ENCODE measurements at regions not wholly inside any gene's neighbourhood (a gene's known extent, or its start where the extent isn't known, plus 50 kb on each side); places are given as distances from the start of the nearest gene placed in this dataset.
"Not testable (repeated sequence)": the region's sequence is repeated elsewhere in the genome, so short reads cannot be mapped to it uniquely, and the experiment has no call there.

DNA sequence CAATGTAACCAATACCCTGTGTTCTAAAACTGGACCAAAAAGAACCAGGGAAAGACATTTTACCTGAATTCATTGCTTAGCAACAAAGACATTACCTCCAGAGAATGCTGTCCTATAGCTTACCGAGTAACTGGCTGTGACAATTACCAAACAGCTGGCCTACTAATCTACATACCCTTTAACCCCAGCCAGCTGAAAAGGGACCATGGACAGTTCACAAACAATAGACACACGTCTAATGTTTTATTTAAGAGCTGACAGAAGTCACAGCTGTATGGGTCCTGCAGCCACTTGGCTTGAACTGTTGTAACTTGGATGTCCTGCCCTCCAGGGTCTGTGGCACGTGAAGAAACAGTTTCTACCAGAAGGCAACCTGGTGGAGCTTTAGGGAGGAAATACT, 130.1 kb upstream of the EFEMP1 start:
- no peaks in the 10 kb centered on the region for H3K9me3 ChIP-seq
- H3K27ac ChIP-seq, result no peak overlapping the region
- H3K36me3 ChIP-seq, result no peaks in the 10 kb centered on the region
- no peaks in the 10 kb centered on the region for H3K4me1 ChIP-seq
- no peak overlapping the region for H3K4me3 ChIP-seq
- no peak for DNase-seq
- no peaks in the 10 kb centered on the region for H3K27me3 ChIP-seq
- TF ChIP-seq CTCF (IDR thresholded peaks at IDR 0.05), result no peak
- TF ChIP-seq POLR2A (IDR thresholded peaks at IDR 0.05), result no peak

- no peak overlapping the region for H3K4me3 ChIP-seq
- no peaks in the 10 kb centered on the region for H3K36me3 ChIP-seq
- no peaks in the 10 kb centered on the region for H3K4me1 ChIP-seq
- no peaks in the 10 kb centered on the region for H3K9me3 ChIP-seq
- H3K27me3 ChIP-seq, result no peaks in the 10 kb centered on the region
- DNase-seq, result no peak
- no peak for TF ChIP-seq POLR2A (IDR thresholded peaks at IDR 0.05)
- no peak for TF ChIP-seq CTCF (IDR thresholded peaks at IDR 0.05)
- H3K27ac ChIP-seq, result no peak overlapping the region
These were observed 128.4 kb upstream of the CCDC85A start for GRCh38 chr2:56055405-56055804.

GRCh38 chr2:56061327-56061726, 122.5 kb upstream of the CCDC85A start:
- not testable (repeated sequence) for H3K36me3 ChIP-seq, H3K27me3 ChIP-seq, H3K27ac ChIP-seq, DNase-seq, H3K4me1 ChIP-seq, H3K9me3 ChIP-seq, H3K4me3 ChIP-seq

DNA sequence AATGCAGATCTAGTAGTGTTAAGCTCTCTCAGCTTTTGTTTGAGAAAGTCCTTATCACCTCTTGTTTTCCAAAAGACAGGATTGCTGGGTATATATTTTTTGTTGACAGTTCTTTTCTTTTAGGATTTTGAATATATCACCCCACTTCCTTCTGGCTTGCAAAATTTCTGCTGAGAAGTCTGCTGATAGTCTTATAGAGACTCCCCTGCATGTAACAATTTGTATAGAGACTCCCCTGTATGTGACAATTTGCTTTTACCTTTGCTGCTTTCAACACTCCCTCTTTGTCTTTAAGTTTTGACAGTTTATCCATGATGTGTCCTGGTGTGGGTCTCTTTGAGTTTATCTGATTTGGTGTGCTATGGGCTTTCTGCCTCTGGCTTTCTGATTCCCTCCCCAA, 115.0 kb upstream of the CCDC85A start:
- no peak overlapping the region for H3K4me3 ChIP-seq
- TF ChIP-seq POLR2A (IDR thresholded peaks at IDR 0.05) (no peak), CTCF (IDR thresholded peaks at IDR 0.05) (no peak)
- no peak for DNase-seq
- H3K9me3 ChIP-seq, result no peaks in the 10 kb centered on the region
- no peaks in the 10 kb centered on the region for H3K4me1 ChIP-seq
- H3K36me3 ChIP-seq, result no peaks in the 10 kb centered on the region
- no peaks in the 10 kb centered on the region for H3K27me3 ChIP-seq
- H3K27ac ChIP-seq, result no peak overlapping the region

- H3K27me3 ChIP-seq, result no peaks in the 10 kb centered on the region
- H3K27ac ChIP-seq, result no peak overlapping the region
- H3K4me3 ChIP-seq, result no peak overlapping the region
- no peaks in the 10 kb centered on the region for H3K36me3 ChIP-seq
- H3K9me3 ChIP-seq, result no peaks in the 10 kb centered on the region
- no peaks in the 10 kb centered on the region for H3K4me1 ChIP-seq
- TF ChIP-seq CTCF (IDR thresholded peaks at IDR 0.05) (peak in 1 of 6 experiments; percentile 3), POLR2A (IDR thresholded peaks at IDR 0.05) (no peak)
- DNase-seq, result no peak
These were observed 106.4 kb upstream of the CCDC85A start for GRCh38 chr2:56077359-56077915.

DNA sequence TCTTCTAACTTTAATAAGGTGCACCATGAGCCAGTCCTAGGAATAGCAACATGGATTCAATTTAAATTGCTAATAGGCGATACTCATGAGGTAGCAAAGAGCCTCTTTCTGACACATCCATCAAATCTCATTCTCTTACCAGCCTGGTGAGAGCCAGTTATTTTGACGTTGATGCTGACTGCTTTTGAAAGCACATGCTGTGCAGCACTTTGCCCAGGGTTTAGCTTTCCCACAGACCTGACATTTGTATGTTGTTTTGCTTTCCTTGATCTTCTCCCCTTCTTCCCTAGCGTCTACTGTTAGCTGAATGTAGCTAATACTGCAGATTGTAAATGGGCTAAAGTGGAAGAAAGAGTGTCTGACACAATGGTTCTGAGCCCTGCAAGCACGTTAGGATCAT, 101.1 kb upstream of the CCDC85A start:
- no peaks in the 10 kb centered on the region for H3K4me1 ChIP-seq
- H3K4me3 ChIP-seq, result no peak overlapping the region
- H3K27ac ChIP-seq, result no peak overlapping the region
- H3K9me3 ChIP-seq, result no peaks in the 10 kb centered on the region
- no peak for DNase-seq
- no peaks in the 10 kb centered on the region for H3K27me3 ChIP-seq
- no peaks in the 10 kb centered on the region for H3K36me3 ChIP-seq
- TF ChIP-seq POLR2A (IDR thresholded peaks at IDR 0.05) (no peak), CTCF (IDR thresholded peaks at IDR 0.05) (no peak)

All from Peyer's patch (tissue), 4 donors.